HCEC 1CT (cell line): ENCODE measurements at regions not wholly inside any gene's neighbourhood (a gene's known extent, or its start where the extent isn't known, plus 50 kb on each side); places are given as distances from the start of the nearest gene placed in this dataset.
"Not testable (repeated sequence)": the region's sequence is repeated elsewhere in the genome, so short reads cannot be mapped to it uniquely, and the experiment has no call there.

Source experiments
- DNase-seq: peaks from one replicate; pipeline ENCODE4 v3.0.0-alpha.2; 2017

DNA sequence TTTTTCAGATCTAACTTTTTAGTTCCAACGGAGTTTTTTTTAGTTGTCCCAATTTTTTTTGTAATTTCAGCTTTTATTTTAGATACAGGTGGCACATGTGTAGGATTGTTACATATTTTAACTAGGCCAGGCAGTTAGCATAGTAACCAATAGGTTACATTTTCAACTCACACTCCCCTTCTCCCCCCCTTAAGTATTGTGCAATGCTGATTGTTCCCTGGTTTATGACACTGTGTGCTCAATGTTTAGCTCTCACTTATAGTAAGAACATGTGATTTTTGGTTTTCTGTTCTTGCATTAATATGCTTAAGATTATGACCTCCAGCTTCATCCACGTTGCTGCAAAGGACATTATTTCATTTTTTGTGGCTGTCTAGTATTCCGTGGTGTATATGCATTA lies 503.2 kb downstream of the CDH9 start:
- DNase-seq: no peak

DNA sequence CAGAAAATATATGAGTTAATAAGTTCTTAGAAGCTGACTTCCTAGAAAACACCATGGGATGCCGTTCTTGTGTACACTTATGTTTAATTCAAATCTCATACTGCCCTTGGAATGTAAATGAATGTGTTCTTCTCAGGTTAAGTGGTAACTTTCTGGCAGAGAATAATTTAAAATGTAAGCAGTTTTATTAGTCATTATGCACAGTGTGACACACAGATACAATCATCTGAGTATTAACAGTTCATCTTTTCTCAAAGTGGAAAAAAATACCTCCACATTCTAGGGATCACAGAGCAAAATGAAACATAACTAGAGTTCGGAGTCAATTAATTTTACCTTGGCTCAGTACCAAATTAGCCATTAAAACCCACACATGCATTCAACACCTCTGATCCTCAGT lies 508.1 kb downstream of the CDH9 start:
- peak; percentile 24 for DNase-seq

DNA sequence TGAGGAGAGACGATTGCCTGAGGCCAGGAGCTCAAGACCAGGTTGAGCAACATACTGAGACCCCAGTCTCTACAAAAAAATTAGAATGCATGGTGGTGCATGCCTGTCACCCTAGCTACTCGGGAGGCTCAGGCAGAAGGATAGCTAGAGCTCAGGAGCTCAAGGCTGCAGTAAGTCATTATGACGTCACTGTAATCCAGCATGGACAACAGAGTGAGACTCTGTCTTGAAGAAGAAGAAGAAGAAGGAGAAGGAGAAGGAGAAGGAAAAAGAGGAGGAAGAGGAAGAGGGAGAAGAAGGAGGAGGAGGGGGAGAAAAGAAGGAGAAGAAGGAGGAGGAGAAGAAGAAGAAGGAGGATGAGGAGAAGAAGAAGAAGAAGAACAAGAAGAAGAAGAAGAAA lies 519.1 kb downstream of the CDH9 start:
- no peak for DNase-seq

DNA sequence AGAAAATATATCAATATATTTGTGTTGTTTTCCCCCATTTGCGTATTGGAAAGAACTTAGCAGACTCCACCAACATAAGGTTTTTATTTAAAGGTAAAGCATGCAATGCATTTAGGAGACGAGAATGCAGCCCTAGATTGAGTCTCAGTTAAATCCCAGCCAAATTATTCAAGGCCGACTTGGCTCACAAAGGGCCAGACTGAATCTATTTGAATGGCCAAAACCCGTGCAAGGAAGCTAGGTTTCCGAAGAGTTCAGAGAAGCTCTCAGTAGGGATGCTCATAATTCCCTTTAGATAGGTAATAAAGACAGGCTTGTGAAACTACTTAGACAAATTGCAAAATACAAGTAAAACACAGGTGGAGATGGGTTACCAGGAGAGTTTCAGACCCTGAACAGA lies 520.3 kb downstream of the CDH9 start:
- no peak for DNase-seq

DNA sequence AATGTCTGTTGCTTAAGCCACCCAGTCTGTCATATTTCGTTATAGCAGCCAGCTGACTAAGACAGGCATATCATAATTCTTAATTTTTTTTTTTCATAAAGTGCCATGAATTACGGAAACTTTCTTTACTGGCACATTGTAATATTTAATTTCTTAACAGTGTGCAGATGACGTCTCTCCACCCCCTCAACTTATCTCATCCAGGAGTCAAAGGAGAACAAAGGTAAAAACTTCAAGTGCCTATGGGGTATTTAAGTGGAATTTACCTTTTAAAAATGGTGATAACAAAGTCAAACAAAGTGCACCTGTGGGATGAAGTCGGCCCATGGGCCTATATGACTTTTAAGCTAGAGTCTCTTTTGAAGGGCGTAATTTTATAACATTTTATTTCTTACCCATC lies 539.4 kb downstream of the CDH9 start:
- no peak for DNase-seq

DNA sequence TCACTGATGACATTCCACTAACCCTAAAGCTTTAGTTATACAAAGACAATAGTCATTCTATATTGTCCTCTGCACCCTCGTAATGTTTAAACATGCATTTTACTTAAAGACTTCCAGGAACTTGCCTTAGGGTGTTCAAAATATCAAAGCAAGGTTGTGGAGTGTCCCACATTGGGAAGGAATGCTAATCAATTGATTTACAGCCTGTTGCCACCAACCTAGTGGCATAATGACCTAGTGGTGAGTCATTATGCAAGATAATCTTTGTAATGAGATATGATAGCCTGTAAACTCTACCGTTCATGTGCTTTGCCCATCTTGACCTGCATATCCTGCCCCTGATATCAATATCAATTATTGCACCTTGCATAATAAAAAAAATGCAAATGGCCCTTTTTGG lies 542.9 kb downstream of the CDH9 start:
- no peak for DNase-seq

DNA sequence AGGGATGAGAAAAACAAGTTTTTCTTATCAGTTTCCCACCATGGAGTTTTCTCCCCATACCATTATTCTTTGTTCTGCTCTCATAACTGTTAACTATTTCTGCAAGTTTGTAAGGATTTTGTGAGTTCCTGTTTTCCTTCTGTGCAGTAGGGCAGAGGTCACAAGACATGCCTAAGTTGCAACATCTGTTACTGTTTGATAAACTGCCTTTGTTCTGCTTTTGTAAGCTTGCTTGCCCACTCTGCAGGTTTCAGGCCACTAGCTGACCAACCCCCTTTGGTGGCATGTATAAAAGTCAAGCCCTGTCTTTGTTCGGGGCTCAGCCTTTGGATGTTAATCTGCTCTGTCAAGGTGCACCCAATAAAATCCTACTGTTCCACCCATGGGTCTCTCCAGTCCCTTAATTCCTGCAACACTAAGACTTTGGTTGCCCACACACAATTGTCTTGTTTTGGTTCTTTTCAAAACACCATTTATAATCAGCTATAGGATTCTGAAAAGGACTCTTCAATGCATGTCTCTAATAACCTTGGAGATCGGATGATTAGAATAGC lies 545.4 kb downstream of the CDH9 start:
- DNase-seq: no peak

DNA sequence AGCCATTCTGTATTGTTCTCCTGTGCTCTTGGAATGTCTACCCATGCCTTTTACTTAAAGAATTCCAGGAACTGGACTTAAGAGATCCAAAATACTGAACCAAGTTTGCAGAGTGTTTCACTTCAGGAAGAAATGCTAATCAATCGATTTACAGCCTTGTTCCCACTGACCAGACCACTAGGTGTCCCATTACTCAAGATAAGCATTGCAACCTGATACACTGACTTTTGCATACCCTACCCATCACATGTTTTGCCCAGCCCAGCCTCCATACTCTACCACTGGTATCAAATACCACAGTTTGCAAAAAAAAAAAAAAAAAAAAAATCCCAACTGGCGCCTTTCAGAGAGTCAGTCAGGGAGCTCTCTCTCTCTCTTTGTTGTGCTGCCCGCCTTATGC lies 550.8 kb downstream of the CDH9 start:
- no peak for DNase-seq

DNA sequence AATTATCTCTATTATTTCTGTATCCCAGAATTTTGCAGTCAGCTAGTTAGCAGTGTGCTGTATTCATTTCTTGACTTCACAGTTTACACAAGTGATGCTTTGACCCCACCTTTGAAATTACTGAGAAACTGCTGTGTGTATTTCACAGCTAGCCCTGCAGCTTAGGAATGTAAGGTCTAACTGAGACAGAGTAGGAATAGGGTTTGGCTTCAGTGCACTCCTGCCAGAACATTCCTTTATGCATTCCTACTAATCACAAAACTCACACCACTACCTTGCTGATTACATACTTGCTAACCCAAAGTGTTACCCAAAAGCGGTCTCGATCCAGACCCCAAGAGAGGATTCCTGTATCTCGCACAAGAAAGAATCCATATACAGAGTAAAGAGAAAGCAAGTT lies 551.8 kb downstream of the CDH9 start:
- no peak for DNase-seq

DNA sequence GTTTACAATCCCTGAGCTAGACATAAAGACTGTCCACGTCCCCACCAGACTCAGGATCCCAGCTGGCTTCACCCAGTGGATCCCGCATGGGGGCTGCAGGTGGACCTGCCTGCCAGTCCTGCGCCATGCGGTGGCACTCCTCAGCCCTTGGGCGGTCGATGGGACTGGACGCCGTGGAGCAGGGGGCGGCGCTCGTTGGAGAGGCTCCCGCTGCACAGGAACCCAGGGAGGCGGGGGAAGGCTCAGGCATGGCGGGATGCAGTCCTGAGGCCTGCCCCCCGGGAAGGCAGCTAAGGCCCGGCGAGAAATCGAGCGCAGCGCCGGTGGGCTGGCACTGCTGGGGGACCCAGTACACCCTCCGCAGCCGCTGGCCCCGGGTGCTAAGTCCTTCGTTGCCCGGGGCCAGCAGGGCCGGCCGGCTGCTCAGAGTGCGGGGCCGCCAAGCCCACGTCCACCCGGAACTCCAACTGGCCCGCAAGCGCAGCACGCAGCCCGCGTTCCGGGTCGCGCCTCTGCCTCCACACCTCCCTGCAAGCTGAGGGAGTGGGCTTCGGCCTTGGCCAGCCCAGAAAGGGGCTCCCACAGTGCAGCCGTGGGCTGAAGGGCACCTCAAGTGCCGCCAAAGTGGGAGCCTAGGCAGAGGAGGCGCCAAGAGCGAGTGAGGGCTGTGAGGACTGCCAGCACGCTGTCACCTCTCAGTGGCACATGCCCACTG lies 553.1 kb downstream of the CDH9 start:
- DNase-seq: not testable (repeated sequence)

DNA sequence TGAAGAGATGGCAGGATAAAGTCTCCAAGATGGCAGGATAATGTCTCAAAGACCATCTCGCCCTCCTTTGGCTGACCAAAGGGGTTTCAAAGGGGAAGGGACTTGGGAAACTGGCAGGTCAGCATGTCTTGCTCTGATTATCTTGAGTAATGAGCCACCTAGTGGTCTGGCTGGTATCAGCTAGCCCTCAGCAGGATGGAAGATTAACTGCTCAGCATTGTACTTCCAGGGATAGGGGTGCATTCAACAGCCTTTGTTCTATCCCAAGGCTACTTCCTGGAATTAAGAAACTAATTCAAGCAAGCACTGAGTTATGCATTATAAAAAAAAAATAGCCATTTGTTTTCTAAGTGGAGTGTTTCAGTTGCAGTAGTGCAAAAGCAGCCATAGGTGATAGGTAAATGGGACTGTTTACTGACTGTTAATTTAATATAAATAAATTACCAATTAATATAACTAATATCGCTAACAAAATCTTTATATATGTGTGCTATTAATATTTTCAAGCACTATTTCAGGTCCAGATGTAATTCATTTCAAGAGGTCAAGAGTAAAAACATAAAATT lies 555.5 kb downstream of the CDH9 start:
- DNase-seq: peak; percentile 77

DNA sequence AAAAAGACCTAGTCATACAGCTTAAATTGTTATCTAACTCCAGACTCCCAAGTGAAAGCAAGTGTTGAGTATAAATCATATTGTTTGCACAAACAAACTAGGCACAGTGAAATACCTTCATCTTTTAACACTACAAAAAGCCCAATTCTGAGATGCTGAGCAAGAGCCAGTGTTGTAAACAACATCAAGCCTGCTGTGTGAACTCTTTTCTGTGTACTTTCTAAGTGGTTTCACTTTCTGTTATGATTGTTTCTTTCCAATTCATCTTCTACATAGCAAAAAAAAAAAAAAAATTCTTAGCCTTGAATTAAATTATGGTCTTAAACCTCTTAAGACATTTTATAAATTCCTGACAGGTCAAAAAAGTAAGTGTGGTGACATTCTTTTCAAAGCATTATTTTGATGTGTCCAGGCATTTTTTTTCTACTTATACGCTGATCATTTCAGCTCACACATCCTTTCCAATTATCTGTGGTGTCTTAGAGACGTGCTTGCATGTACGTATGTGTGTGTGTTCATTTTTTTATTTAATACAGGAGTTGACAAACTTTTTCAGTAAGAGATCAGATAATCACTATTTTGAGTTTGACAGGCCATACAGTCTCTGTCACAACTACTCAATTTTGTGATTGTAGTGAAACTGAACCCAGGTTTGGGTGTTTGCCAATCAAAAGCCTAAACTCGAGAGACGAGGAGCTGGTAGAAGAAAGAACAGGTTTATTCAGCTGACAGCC lies 556.1 kb downstream of the CDH9 start:
- peak; percentile 16 for DNase-seq

DNA sequence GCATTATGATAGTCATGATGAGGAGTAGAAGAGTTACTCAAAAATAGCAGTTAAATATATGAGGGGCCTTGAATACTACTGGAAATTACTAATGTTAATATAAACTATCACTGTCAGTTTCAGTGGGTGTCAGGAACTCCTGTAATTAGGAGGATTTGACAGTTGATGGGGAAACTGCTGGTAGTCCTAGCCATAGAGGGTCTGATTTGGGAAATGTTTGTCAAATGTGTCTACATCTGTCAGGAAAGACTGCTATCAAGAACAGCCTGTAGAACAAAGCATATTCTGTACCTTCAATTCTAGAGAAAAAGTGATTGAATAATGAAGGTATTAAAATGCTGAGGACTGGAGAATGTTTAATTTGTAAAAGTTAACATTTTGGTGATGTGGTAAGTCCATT lies 567.9 kb downstream of the CDH9 start:
- no peak for DNase-seq

DNA sequence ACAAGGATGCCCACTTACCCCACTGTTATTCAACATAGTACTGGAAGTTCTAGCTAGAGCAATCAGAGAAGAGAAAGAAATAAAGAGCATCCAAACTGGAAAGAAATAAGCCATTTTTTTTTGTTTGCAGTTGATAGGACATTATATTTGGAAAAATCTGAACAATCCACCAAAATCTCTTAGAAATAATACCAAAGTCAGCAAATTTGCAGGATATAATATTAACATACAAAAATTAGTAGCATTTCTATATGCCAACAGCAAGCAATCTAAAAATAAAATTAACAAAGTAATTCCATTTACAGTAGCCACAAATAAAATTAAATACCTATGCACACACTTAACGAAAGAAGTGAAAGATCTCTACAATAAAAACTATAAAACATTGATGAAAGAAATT lies 599.3 kb downstream of the CDH9 start:
- DNase-seq: no peak

DNA sequence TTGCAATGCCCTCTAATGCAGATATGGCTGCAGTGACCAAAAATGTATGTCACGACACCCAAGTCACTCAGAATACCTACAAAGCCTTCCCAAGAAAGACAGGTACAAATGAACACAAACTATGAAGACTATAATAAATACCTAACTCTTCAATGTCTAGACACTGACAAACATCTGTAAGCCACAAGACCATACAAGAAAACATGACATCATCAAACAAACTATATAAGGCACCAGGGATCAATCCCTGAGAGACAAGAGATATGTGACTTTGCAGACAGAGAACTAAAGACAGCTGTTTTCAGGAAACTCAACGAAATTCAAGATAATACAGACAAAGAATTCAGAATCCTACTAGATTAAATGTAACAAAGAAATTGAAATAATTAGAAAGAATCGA lies 603.7 kb downstream of the CDH9 start:
- no peak for DNase-seq

DNA sequence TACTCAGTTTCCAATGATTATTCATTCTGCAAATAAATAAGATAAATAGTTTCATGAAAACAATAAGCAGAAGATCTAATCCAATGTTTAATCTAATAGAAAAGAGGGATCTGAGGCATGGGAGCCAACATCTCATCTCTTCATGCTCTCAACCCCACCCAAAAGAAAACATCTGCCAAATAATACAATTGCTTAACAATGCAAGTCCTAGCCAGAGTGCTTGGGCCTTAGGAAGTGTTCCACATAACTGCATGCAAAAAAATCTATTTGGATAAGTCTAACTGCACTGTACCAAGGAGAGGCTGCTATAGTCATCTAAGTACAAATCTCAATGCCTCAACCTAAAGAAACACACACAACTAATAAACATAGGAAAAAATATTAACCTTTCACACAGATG lies 606.0 kb downstream of the CDH9 start:
- no peak for DNase-seq

DNA sequence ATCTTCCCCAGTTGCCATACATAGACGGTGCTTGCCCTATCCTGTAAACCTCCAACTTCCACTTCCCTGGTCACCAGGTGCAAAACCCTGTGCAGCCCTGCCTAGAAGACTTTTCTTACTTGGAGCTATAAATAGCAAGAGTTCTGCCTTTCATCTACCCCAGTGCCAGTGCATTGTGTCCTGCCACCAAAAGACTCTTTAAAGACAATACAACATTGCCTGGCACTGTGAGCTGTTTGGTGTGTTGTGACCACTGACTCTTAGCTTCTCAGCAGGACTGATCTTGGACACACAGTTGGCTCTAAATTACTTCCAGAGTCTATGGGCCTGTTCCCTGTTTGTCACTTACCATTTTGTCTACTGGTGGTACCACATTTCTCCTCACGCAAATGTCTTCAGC lies 608.1 kb downstream of the CDH9 start:
- DNase-seq: no peak

DNA sequence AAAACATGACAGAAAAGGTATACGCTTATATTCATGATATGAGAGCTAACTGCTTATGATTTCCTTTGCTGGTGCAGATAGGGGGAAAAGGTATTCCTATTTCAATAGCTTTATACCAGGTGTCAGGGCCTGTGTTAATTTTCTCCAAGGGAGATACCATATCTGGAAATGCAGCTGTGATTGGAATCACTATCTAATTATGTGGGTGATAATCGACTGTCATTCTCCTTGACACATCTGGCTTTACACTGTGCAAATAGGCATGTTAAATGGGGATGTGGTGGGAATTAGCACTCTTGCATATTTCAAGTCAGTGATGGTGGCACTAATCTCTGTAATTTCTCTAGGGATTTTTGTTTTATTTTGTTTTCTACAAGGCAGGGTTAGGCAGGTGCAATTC lies 611.1 kb downstream of the CDH9 start:
- no peak for DNase-seq

DNA sequence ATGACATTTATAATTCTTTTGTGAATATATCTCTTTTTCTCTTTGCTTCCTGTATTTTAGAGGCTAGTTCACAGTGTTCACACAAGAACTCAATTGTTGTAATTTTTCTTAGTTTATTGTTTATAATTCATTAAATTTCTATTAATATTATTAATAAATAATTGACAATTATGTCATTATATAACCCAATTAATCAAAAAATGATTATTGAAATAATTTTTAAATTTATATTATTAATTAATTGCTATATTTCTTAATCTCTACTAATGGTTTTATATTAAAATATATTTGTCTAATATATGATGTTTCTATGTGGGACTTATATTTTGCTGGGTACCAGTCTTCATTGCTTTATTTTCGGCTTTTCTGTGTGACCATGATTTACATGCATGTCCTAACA lies 618.4 kb downstream of the CDH9 start:
- DNase-seq: no peak

DNA sequence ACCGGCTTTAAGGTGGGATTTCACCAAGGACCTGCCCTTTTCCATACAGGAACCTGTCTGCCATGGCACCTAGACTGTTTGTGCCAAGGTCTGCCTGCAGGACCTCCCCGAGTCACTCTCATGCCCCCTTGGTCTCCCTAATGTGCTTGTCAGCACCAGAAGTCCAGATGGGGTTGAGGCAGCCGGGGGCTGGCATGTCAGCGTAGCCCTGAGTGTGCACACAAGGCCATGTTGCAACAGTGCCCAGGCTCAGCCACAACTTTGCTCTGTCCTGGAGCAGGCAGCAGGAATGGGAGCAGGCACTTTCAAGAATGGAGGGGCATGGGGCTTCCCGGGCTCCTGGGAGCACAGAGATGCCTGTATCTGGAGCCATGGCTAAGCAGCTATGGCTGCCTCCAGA lies 621.5 kb downstream of the CDH9 start:
- DNase-seq: no peak

DNA sequence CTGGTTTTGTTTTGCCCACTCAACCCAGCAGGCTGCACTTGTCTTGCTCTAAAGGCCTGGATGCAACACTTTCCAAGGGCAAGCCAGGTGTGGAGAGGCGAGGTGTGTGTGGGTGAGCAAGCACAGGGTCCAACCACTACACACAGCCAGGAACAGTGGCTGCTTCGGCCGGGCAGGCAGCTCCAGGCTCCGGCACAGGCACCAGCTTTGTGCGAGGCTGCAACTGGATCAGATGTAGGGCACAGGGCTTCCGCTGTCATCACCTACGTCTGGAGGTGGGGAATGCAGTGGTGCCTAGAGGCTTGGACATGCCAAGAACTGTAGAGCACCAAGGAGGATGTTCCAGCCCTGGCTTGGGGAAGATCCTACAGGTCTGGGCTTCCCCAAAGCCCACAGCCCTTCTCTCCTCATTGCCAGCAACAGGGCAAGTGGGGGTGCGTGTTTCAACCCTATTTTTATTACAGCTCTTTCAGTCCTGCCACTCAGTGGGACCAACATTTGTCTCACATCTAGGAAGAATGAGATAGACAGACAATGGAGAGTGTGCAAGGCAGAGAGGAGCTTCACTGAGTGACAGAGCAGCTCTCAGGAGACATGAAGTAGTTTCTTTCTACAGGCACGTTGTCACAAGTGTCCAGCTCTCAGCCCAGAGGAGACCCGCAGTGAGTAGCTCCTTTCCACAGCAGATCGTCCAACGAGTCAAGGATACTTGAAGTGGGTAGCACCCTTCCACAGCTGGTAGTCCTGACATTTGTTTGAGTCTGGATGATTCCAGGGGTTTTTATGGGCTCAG lies 622.2 kb downstream of the CDH9 start:
- no peak for DNase-seq

DNA sequence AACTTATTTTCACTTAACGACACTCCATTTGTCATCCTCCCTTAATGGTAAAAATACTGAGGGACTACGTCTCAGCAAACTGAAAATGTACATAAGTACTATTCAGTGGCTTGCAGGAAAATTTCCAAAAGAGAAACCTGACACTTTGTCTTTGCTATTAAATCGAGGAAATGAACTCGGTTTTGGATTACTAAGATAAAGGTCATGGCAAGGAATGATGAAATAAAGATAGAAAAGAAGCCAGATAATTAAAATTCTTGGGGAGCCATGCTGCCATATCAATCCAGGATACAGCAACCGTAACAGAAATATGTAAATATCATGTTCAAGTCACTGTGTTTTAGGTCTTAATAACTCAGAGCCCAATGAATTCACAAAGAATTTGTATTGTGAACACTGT lies 647.8 kb downstream of the CDH9 start:
- no peak for DNase-seq

DNA sequence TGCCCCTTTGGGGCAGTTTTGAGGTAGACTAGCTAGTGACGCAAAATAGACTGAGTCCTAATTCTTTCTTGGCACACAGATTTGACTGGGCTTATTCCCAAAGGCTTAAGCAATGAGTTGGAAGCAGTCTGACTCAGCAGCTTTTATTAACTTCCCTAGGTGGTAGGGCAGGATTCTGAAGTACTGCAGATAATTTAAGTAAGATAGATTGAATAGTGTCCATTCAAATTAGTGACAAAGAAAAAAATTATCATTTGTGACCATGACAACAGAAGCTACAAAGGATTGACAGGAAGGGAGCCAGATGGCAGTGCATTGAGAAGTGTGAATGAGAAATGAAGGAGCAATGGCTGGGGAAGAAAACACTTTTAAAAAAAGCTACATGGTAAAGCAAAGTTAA lies 649.4 kb downstream of the CDH9 start:
- peak; percentile 26 for DNase-seq
